IPS DF 19.7 (cell line): ENCODE measurements at regions not wholly inside any gene's neighbourhood (a gene's known extent, or its start where the extent isn't known, plus 50 kb on each side); places are given as distances from the start of the nearest gene placed in this dataset.
A peak's percentile ranks its signal among the peaks of the same experiment; 100 is the strongest.

Experiments used
- DNase-seq: peaks from one replicate; pipeline ENCODE4 v3.0.0-alpha.2; 2013; ENCODE audit warnings: low read depth, low spot score

DNA sequence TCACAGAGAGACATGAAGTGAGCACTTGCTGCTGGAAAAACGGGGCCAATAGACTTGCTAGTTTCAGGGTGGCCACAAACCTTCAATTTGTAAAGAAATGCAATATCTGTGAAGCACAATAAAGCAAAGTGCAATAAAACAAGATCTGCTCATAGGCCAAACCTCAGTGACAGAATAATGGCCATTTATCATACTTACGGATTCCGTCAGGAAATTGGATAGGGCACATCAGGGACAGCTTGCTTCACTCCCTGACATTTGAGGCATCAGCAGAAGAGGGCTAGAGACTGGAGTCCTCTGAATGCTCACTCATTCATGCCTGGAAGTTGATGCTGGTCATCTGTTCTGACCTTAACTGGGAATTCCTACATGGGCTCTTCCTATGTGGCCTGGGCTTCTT lies 165.5 kb upstream of the OPRM1 start:
- no peak for DNase-seq

DNA sequence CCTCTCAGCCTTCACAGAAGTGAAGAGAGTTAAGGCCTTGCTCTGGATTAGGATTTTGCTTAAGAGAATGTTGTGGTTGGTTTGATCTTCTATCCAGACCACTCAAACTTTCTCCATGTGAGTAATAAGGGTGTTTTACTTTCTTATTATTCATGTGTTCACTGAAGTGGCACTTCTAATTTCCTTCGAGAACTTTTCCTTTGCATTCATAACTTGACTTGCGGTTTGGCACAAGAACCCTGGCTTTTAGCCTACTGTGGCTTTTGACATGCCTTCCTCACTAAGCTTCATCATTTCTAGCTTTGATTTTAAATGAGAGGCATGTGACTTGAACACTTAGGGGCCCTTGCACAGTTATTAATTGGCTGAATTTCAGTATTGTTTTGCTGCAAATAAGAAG lies 166.1 kb upstream of the OPRM1 start:
- no peak for DNase-seq

GRCh38 chr6:153862927-153863326 lies 176.1 kb upstream of the OPRM1 start:
- DNase-seq, result no peak

- no peak for DNase-seq
Observed at GRCh38 chr6:153862139-153862538, 176.9 kb upstream of the OPRM1 start.

GRCh38 chr6:153858529-153858928 lies 180.5 kb upstream of the OPRM1 start:
- DNase-seq, result no peak

GRCh38 chr6:153856929-153857376 lies 182.1 kb upstream of the OPRM1 start:
- no peak for DNase-seq

DNA sequence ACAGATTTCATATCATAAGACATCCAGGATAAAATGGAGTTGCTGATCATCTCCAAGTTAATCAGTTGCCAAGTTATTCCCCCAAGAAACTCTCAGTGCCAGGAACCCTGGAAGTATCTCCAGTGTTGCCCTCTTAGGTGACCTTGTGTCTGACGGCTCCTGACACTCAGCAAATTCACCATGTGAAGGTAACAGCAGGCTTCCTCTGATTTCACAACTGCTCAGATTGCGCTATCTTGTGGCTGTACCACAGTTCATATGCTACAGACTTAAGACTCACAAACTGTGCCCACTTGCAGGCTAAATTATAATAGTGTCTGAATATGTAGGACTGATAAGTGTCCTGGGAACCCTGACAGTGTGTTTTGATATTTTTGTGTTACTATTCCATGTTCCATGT lies 186.6 kb upstream of the OPRM1 start:
- DNase-seq, result no peak

DNA sequence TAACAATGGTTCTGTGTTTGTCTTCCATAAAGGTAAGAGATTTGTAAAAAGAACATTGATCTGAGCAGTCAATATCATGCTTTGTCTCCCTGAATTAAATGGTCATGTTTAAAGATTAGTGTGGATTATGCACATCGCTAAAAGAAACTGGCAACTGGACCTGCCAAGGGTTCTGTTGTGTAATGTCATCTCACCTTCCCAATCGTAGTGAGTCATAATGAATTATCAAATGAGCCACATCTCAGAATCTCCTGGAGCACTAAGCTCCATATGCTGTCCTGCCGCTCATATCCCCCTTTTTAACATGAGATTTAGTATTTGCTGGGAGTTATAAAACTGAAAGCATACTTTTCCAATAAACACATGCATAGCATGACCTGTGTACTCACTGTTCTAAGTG lies 187.0 kb upstream of the OPRM1 start:
- no peak for DNase-seq

DNA sequence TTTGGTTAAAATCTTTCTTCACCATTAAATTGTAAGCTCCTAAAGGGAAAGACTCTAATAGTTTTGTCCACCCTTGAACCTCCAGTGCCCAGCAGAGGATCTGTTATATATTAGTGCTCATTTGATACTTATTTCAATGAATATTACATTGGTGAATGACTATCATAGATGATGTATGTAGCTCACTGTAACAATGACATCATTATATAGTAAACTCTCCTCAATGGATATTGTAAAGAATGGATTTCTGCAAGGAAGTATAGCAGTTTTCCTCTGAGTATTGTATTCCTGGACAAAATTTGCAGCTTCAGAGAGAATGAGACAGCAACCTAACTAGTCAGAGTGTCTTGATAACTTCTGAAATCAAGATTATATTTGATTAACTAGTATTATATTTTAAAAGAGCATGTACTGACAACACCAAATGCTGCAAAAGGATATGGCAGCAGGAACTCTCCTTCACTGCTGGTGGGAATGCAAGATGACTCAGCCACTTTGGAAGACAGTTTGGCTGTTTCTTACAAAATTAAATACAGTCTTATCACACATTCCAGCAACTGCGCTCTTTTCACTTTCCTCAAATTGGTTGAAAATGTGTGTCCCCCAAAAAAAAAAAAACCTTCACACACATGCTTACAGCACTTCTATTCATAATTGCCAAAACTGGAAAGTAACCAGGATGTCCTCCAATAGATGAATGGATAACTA lies 189.8 kb upstream of the OPRM1 start:
- DNase-seq, result no peak

GRCh38 chr6:153843420-153843819 lies 195.6 kb upstream of the OPRM1 start:
- DNase-seq, result no peak

DNA sequence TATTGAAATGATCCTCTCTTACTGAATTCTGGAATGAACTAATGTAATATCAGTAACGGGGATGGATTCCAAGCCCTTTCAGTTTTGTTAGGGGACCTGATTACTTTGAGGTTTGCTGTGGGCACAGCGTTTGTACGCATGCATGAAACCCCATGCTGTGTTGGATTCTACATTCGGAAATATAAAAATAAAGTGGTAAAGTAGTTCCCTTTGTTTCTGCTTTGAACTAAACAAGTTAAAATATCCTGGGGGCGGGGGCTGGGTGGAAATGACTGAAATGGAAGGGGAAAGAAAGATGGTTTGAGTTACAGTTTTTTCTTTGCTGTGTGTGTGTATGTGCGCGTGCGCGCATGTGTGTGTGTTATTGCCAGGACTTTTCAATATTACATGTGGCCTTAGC lies 196.5 kb upstream of the OPRM1 start:
- DNase-seq, result no peak

DNA sequence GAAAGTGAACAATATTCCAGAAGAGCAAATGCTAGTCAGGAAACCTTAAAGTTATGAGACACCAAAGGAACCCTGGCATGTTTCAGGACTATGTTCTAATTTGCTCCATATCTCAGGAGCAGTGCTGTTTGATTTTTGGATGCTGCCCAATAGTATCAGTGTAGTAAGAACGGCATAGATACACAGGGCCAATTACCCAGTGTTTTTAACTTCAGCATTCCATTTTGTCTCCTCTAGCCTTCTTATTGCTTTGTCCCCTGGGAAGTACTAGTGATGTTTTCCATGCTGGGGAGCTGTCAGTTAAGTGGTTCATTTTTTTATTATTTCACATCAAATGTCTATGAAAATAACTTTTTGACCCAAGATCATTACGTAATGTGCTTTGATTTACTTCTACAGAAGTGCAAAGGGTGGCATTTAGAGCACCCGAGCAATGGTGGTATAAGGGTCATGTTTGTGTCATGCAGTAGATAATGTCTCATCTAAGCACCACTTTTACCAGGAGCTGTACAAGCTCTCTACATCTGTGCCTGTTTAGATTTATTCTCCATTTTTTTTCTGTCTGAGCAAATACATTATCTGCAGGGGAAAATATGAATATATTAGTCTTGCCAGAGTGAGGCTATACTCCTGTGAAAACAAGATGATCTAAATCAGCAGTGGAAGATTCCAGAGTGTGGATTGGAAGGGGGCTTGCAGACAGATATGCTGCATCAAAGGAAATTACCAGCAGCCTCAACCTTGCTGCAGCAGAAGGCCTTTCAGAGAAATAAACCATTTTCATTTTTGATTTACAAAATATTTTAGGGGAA lies 198.8 kb upstream of the OPRM1 start:
- DNase-seq, result no peak

GRCh38 chr6:153832543-153832942 lies 206.5 kb upstream of the OPRM1 start:
- no peak for DNase-seq

- peak; percentile 64 for DNase-seq
Observed at GRCh38 chr6:153831350-153832078, 207.5 kb upstream of the OPRM1 start.

DNA sequence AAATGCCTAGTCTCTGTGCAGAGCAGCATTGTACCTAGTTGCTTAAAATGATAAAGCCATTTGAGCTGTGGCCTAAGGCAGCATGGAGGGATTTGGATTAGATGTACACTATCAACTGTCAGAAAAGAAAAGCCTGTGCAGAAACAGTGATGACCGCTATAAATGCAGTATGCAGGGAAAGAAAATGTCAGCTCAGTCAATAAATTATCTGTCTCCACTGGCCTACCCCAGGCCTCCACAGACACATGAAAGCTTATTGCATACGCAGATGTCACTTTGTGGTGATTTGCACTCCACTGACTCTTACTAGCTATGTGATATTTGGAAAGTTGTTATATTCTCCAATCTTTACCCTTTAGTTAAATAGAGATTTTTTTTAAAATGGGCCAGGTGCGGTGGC lies 221.9 kb upstream of the OPRM1 start:
- no peak for DNase-seq

DNA sequence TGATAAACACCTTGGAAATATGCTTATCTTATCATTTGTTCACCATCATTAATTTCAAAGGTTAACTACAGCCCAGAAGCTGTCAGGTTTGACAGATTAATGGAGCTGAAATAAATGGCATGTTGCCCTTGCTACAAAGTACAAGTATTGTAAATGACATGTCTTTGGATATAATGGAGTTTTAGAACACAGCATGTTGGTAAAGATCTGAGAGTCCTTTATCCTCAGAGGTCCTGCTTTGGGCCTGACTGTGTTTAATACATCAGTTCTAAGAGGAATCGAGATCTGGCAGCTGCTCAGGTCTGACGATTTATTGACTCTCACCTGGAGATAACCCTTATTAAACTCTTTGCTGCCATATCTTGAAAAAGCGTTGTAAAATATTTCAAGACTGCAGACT lies 222.7 kb upstream of the OPRM1 start:
- DNase-seq, result no peak

DNA sequence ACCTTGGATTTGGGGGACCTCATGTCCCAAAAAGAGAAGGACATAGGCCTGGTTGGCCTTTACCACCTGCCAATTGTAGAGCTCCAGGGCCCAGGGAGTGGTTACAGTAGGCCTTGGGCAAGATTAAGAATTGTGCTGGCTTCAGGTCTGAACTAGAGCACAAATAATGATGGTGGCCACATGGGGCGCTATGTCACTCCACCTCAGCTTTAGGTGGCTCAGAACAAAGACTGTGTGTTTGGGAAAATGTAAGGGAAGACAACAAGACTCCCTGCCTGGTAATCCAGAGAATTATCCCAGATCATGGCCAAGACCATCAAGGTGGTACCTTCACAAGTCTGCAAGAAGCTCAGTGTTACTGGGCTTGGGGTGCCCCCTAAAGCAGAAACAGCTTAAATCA lies 224.9 kb upstream of the OPRM1 start:
- DNase-seq, result no peak

DNA sequence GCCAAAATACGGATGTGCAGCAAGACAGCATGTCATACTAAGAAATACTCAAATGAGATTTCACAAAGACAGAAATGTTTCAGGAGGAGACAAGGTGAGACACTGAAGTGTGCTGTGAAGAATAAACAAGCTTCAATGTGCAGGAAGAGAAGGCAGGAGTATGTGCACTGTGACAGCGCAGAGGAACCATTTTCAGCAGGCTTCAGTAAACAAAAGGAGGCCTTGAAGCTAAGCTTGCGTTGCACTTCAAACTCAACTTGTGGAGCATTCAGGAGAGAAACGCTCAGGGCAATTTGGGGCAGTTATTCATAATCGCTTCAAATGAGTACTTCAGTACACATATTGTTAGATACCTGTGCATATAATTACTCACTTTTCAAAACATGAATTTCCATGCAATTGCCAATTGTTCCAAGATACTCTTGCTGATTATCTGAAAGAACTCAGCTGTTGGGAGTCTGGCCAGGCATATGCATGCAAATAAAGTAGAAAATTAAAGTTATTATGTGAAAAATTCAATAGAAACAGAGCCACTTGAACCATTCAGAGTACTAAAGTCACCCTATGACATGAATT lies 234.2 kb upstream of the OPRM1 start:
- no peak for DNase-seq

- no peak for DNase-seq
Observed at GRCh38 chr6:153801917-153802316, 237.1 kb upstream of the OPRM1 start.

DNA sequence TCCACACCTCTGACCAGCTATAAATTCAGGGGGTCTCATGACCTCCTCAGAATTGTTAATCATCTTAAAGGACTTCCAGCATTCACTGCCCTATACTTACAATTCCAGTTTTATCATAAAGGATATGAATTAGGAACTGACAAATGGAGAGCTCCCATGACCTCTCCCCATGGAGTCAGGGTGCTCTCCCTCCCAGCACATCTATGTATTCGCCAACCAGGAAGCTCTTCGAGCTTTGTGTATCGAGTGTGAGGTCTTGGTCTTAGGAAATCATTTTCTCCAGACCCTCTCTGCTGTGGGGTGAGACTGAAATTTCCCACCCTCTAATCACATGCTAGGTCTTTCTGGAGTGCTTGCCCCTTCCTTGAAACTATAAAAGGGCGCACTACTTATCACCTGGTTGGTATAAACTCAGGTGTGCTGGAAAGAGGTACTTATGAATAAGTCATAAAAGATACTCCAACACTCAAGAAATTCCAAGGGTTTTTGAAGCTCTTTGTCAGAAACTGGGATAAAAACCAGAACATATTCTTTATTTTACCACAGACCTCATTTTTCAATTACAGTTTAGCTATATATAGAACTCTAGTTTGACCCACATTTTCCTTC lies 238.4 kb upstream of the OPRM1 start:
- no peak for DNase-seq

DNA sequence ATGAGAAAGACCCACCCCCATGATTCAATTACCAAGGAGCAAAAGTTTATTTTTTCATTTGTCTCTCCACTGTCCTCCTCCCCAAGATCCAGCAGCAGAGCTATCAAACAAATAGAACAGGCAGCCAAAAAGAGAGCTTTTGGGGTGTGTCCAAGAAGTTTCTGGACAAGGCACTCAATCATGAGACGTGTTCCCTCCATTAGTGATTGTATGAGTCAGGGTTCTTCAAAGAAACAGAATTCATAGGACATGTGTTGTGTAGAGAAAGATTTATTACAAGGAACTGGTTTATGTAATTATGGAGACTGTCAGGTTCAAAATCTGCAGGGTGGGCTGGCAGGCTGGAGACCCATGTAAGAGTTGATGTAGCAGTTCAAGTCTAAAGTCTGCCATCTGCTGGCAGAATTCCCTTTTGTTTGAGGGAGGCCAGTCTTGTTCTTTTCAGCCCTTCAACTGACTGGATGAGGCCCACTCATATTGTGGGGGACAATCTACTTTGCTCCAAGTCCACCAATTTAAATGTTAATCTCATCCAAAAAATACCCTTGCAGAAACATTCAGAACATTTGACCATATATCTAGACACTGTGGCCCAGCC lies 248.1 kb upstream of the OPRM1 start:
- DNase-seq, result no peak
